ENCODE measurements at regions not wholly inside any gene's neighbourhood (a gene's known extent, or its start where the extent isn't known, plus 50 kb on each side); places are given as distances from the start of the nearest gene placed in this dataset.

DNA sequence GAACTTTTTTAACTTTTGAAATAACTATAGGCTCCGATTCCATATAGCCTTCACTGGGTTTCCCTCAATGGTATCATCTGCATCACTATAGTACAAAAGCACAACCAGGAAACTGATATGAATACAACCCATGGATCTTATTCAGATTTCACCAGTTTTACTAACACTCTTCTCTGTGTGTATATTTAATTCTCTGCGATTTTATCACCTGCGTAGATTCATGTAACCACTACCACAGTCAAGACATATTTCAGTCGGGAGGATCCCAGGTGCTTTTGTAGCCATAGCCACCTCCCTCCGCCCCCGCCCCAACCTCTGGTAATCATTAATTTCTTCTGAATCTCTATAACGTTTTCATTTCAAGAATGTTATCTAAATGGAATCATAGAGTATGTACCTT is 82.8 kb upstream of the C7orf33 start:
- Histone ChIP-seq H3K4me1 (ENCODE audit: insufficient read depth, low read length, poor library complexity, severe bottlenecking) (peaks cover 7% of the 10 kb centered on the region), H3K27ac (ENCODE audit: low read depth, low read length, poor library complexity, severe bottlenecking) (no peak overlapping the region), H3K4me2 (ENCODE audit: low read length) (peak overlapping the region; percentile 35; the same call in 1 of the 2 replicates), H3K9me3 (ENCODE audit: low read length) (no peaks in the 10 kb centered on the region), H4K20me1 (ENCODE audit: insufficient read depth, low read length) (no peaks in the 10 kb centered on the region), H3K9me2 (ENCODE audit: insufficient read depth, low read length) (no peaks in the 10 kb centered on the region), H2AFZ (ENCODE audit: low read length) (no peak overlapping the region), H3K4me3 (ENCODE audit: low read depth, low read length, poor library complexity, severe bottlenecking) (no peak overlapping the region), H3K36me3 (ENCODE audit: insufficient read depth, low read length) (no peaks in the 10 kb centered on the region), H3K79me2 (ENCODE audit: insufficient read depth, low read depth, low read length) (no peaks in the 10 kb centered on the region)
- CTCF ChIA-PET (ENCODE audit: unreplicated experiment) = no interaction called here
- intact Hi-C loops (cut with micrococcal nuclease; ENCODE audit: unreplicated experiment) = loop anchor here (2.0 kb wide), 1 partner anchor 19 kb away; no protein-coding TSS in a partner anchor
- POLR2A ChIA-PET = no interaction called here
- no TSS peak for BruUV-seq (replicated peaks)
- TF ChIP-seq, protein P1, sequence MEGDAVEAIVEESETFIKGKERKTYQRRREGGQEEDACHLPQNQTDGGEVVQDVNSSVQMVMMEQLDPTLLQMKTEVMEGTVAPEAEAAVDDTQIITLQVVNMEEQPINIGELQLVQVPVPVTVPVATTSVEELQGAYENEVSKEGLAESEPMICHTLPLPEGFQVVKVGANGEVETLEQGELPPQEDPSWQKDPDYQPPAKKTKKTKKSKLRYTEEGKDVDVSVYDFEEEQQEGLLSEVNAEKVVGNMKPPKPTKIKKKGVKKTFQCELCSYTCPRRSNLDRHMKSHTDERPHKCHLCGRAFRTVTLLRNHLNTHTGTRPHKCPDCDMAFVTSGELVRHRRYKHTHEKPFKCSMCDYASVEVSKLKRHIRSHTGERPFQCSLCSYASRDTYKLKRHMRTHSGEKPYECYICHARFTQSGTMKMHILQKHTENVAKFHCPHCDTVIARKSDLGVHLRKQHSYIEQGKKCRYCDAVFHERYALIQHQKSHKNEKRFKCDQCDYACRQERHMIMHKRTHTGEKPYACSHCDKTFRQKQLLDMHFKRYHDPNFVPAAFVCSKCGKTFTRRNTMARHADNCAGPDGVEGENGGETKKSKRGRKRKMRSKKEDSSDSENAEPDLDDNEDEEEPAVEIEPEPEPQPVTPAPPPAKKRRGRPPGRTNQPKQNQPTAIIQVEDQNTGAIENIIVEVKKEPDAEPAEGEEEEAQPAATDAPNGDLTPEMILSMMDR (conservative IDR thresholded peaks at IDR 0.05; ENCODE audit: low read length) = no peak
- no peak for TF ChIP-seq EZH2phosphoT487 (IDR thresholded peaks at IDR 0.05; ENCODE audit: borderline replicate concordance, low read depth, low read length)
- no peak for DNase-seq (ENCODE audit: low spot score)

DNA sequence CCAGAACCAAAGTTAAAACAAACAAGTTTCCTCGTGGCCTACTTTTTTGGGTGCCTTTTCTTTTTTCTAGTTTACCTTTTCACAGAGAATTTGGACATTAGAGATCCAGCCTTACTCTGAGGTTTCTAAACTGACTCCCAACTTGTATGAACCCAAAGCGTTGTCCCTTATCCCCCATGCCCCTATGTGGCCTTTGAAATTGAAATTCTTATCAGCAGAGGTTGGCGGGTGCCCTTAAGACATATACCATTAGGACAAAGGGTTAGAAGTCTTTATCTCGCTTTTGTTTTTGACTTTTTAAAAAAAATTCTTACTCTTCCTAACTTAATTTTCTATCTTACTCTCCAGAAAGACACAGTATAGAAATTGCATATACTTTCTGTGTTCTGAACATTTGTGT is 76.3 kb upstream of the C7orf33 start:
- DNase-seq (ENCODE audit: low spot score) = no peak
- Histone ChIP-seq H3K4me3 (ENCODE audit: low read depth, low read length, poor library complexity, severe bottlenecking) (no peak overlapping the region), H2AFZ (ENCODE audit: low read length) (no peak overlapping the region), H3K27ac (ENCODE audit: low read depth, low read length, poor library complexity, severe bottlenecking) (no peak overlapping the region), H3K79me2 (ENCODE audit: insufficient read depth, low read depth, low read length) (no peaks in the 10 kb centered on the region), H3K9me2 (ENCODE audit: insufficient read depth, low read length) (no peaks in the 10 kb centered on the region), H3K4me2 (ENCODE audit: low read length) (no peak overlapping the region), H3K36me3 (ENCODE audit: insufficient read depth, low read length) (no peaks in the 10 kb centered on the region), H3K4me1 (ENCODE audit: insufficient read depth, low read length, poor library complexity, severe bottlenecking) (no peaks in the 10 kb centered on the region), H3K9me3 (ENCODE audit: low read length) (no peaks in the 10 kb centered on the region), H4K20me1 (ENCODE audit: insufficient read depth, low read length) (no peaks in the 10 kb centered on the region)
- TF ChIP-seq, protein P1 (conservative IDR thresholded peaks at IDR 0.05; ENCODE audit: low read length) = no peak
- no peak for TF ChIP-seq EZH2phosphoT487 (IDR thresholded peaks at IDR 0.05; ENCODE audit: borderline replicate concordance, low read depth, low read length)
- no TSS peak for BruUV-seq (replicated peaks)
- CTCF ChIA-PET (ENCODE audit: unreplicated experiment) = no interaction called here
- POLR2A ChIA-PET = no interaction called here
- intact Hi-C loops (cut with micrococcal nuclease; ENCODE audit: unreplicated experiment) = no loop called here

DNA sequence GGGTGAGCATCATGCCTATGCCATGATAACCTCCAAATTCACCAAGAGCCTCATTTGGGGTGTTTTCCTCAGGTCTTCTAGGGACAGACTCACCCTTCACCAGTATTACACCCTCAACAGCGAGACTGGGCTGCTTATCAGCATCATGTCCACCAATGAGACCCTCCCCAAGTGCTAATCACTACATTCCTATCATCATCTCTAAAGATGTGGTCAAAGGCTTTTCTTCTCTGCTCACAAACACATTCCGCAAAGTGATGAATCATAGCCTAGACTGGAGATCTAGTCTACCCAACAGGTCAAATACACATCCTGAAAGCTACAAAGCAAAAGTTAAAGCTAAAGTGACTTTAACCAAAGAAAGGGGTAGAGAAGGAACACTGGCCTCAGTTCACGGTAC is 75.3 kb upstream of the C7orf33 start:
- H3K9me3 ChIP-seq (ENCODE audit: low read length) = no peaks in the 10 kb centered on the region
- no peaks in the 10 kb centered on the region for H3K4me1 ChIP-seq (ENCODE audit: insufficient read depth, low read length, poor library complexity, severe bottlenecking)

More for the DNA sequence above, 75.3 kb upstream of the C7orf33 start:
- CTCF ChIA-PET (ENCODE audit: unreplicated experiment) = no interaction called here
- TF ChIP-seq EZH2phosphoT487 (IDR thresholded peaks at IDR 0.05; ENCODE audit: borderline replicate concordance, low read depth, low read length) = no peak
- TF ChIP-seq, protein P1 (conservative IDR thresholded peaks at IDR 0.05; ENCODE audit: low read length) = no peak
- POLR2A ChIA-PET = interaction anchor here (0.8 kb wide), 1 partner anchor 10 kb away, joined by 3 read pairs; no protein-coding TSS in a partner anchor
- no peaks in the 10 kb centered on the region for H3K36me3 ChIP-seq (ENCODE audit: insufficient read depth, low read length)
- H2AFZ ChIP-seq (ENCODE audit: low read length) = no peak overlapping the region
- H3K79me2 ChIP-seq (ENCODE audit: insufficient read depth, low read depth, low read length) = no peaks in the 10 kb centered on the region
- BruUV-seq (replicated peaks) = no TSS peak
- intact Hi-C loops (cut with micrococcal nuclease; ENCODE audit: unreplicated experiment) = no loop called here
- no peak overlapping the region for H3K4me3 ChIP-seq (ENCODE audit: low read depth, low read length, poor library complexity, severe bottlenecking)
- H4K20me1 ChIP-seq (ENCODE audit: insufficient read depth, low read length) = no peaks in the 10 kb centered on the region
- no peaks in the 10 kb centered on the region for H3K9me2 ChIP-seq (ENCODE audit: insufficient read depth, low read length)
- no peak for DNase-seq (ENCODE audit: low spot score)
- H3K4me2 ChIP-seq (ENCODE audit: low read length) = no peak overlapping the region
- no peak overlapping the region for H3K27ac ChIP-seq (ENCODE audit: low read depth, low read length, poor library complexity, severe bottlenecking)

All from OCI-LY7 (cell line).